CD14-positive monocyte (primary cell): ENCODE measurements at regions not wholly inside any gene's neighbourhood (a gene's known extent, or its start where the extent isn't known, plus 50 kb on each side); places are given as distances from the start of the nearest gene placed in this dataset.

ENCODE experiments used
- DNase-seq, 3 donors: peaks; one replicate each; pipeline ENCODE4 v3.0.0-alpha.2; 2011 to 2022
- H2AFZ ChIP-seq: 2 replicates; pipeline ENCODE4 v1.6.0; 2012; ENCODE audit warnings: mild to moderate bottlenecking, low read depth, low read length, inconsistent platforms; ENCODE audit not compliant: insufficient read depth, poor library complexity, severe bottlenecking
- H3K27ac ChIP-seq, 2 donors: 1 replicate in 1 of 2; 2 replicates in 1 of 2; pipeline ENCODE4 v1.5.1; 2012 to 2013; ENCODE audit warnings: low read length in 2 of 2, control low read depth in 1 of 2, inconsistent platforms in 1 of 2, low read depth in 1 of 2, mild to moderate bottlenecking in 1 of 2
- H3K27me3 ChIP-seq, 2 donors: one replicate each; pipeline versions ENCODE4 v1.6.0 to v1.6.1; 2011 to 2013; ENCODE audit warnings: low read length in 2 of 2; ENCODE audit not compliant: control insufficient read depth in 2 of 2, insufficient read depth in 2 of 2
- H3K36me3 ChIP-seq, 2 donors: replicated peaks in 1 of 2; 1 replicate in 1 of 2; 2 replicates in 1 of 2; pipeline versions ENCODE4 v1.5.1 to v1.6.1; 2012 to 2013; ENCODE audit warnings: low read length in 2 of 2, control low read depth in 1 of 2, inconsistent platforms in 1 of 2, mild to moderate bottlenecking in 1 of 2; ENCODE audit not compliant: insufficient read depth in 2 of 2, control insufficient read depth in 1 of 2
- H3K4me1 ChIP-seq, 2 donors: 1 replicate in 1 of 2; 2 replicates in 1 of 2; pipeline versions ENCODE4 v1.5.1 to v1.6.1; 2012 to 2013; ENCODE audit warnings: low read length in 2 of 2, control low read depth in 1 of 2, inconsistent platforms in 1 of 2, mild to moderate bottlenecking in 1 of 2, moderate library complexity in 1 of 2; ENCODE audit not compliant: insufficient read depth in 2 of 2, control insufficient read depth in 1 of 2
- H3K4me2 ChIP-seq: replicated peaks from 2 replicates; pipeline ENCODE3; 2012; ENCODE audit warnings: low read length, moderate library complexity, mild to moderate bottlenecking; ENCODE audit not compliant: poor library complexity, severe bottlenecking; ENCODE audit errors: extremely low read depth
- H3K4me3 ChIP-seq, 3 experiments: fragments of 200-600 bp in 1 of 3; sonication (generic) in 1 of 3; replicated peaks in 1 of 3; 1 replicate in 2 of 3; 2 replicates in 1 of 3; pipeline ENCODE4 v1.5.1; 2011 to 2013; ENCODE audit warnings: low read length in 3 of 3, mild to moderate bottlenecking in 3 of 3, control low read depth in 2 of 3, low read depth in 2 of 3, inconsistent platforms in 1 of 3, moderate library complexity in 1 of 3
- H3K79me2 ChIP-seq: 2 replicates; pipeline ENCODE4 v1.6.0; 2012; ENCODE audit warnings: mild to moderate bottlenecking, control low read depth, inconsistent platforms, low read length, moderate library complexity; ENCODE audit not compliant: insufficient read depth
- H3K9ac ChIP-seq: 2 replicates; pipeline ENCODE4 v1.6.0; 2017; ENCODE audit warnings: low read length, mild to moderate bottlenecking; ENCODE audit not compliant: insufficient read depth, poor library complexity, severe bottlenecking
- H3K9me3 ChIP-seq, 2 donors: replicated peaks in 1 of 2; 1 replicate in 1 of 2; 2 replicates in 1 of 2; pipeline versions ENCODE4 v1.5.1 to v1.6.1; 2012 to 2013; ENCODE audit warnings: low read length in 2 of 2, control low read depth in 1 of 2; ENCODE audit not compliant: control insufficient read depth in 1 of 2, insufficient read depth in 1 of 2
- H4K20me1 ChIP-seq: 2 replicates; pipeline ENCODE4 v1.6.0; 2012; ENCODE audit warnings: mild to moderate bottlenecking, low read length, control low read depth, moderate library complexity; ENCODE audit not compliant: insufficient read depth
- H3K27ac Mint-ChIP-seq, 7 donors: one replicate each; pipeline ENCODE4 v1.8.0; 2020; ENCODE audit warnings: mild to moderate bottlenecking in 7 of 7, mixed read lengths in 7 of 7, moderate library complexity in 6 of 7, inconsistent platforms in 2 of 7
- H3K27me3 Mint-ChIP-seq, 3 donors: one replicate each; pipeline ENCODE4 v1.8.0; 2021 to 2022; ENCODE audit warnings: low read depth in 3 of 3, mild to moderate bottlenecking in 3 of 3, mixed read lengths in 3 of 3, moderate library complexity in 3 of 3, inconsistent platforms in 1 of 3
- H3K36me3 Mint-ChIP-seq, 2 donors: one replicate each; pipeline ENCODE4 v1.8.0; 2020; ENCODE audit warnings: mixed read lengths in 2 of 2, inconsistent platforms in 1 of 2, mild to moderate bottlenecking in 1 of 2
- H3K4me1 Mint-ChIP-seq: one replicate; pipeline ENCODE4 v1.8.0; 2020; ENCODE audit warnings: mild to moderate bottlenecking, mixed read lengths
- H3K4me3 Mint-ChIP-seq, 2 donors: one replicate each; pipeline ENCODE4 v1.8.0; 2020; ENCODE audit warnings: mild to moderate bottlenecking in 2 of 2, mixed read lengths in 2 of 2, moderate library complexity in 1 of 2
- H3K9me3 Mint-ChIP-seq, 7 donors: one replicate each; pipeline ENCODE4 v1.8.0; 2020 to 2022; ENCODE audit warnings: mixed read lengths in 7 of 7, mild to moderate bottlenecking in 6 of 7, moderate library complexity in 6 of 7, inconsistent platforms in 2 of 7
- CTCF ChIP-seq: fragments of 200-600 bp; IDR thresholded peaks from one replicate; pipeline ENCODE4 v1.8.0; 2022; ENCODE audit warnings: antibody characterized with exemption, mild to moderate bottlenecking
- WGBS: methylation state at CpG from one replicate; pipeline ENCODE4 v1.1.5; 2013; ENCODE audit warnings: missing lambda C conversion rate; ENCODE audit not compliant: insufficient coverage; 5-methylcytosine and 5-hydroxymethylcytosine counted together
- intact Hi-C, 2 donors: fragments of 100-400 bp; cut with micrococcal nuclease; formaldehyde crosslinking; loops; one replicate each; pipeline versions ENCODE4 v1.15.0 to v1.15.1; 2023

GRCh38 chr5:89098199-89098756 is 215.3 kb upstream of the MEF2C start:
- Histone ChIP-seq H3K4me1 (no peaks in the 10 kb centered on the region), H3K79me2 (no peaks in the 10 kb centered on the region), H3K9ac (no peak overlapping the region), H3K27me3 (no peaks in the 10 kb centered on the region), H3K9me3 (no peaks in the 10 kb centered on the region), H3K4me3 (no peak overlapping the region), H2AFZ (no peak overlapping the region), H3K4me2 (no peak overlapping the region), H3K36me3 (no peaks in the 10 kb centered on the region), H4K20me1 (no peaks in the 10 kb centered on the region), H3K27ac (no peak overlapping the region)
- intact Hi-C loops: no loop called here
- Mint-ChIP-seq H3K9me3 (peaks cover 3 to 12% (median 5%) of the 10 kb centered on the region in 7 donors), H3K27ac (no peak overlapping the region), H3K27me3 (peaks cover 0 to 4% (median 0%) of the 10 kb centered on the region in 3 donors), H3K4me1 (no peaks in the 10 kb centered on the region), H3K36me3 (no peaks in the 10 kb centered on the region), H3K4me3 (no peak overlapping the region)
- DNase-seq: no peak
- TF ChIP-seq CTCF: no peak

- Histone ChIP-seq H2AFZ (no peak overlapping the region), H3K27me3 (no peaks in the 10 kb centered on the region), H3K79me2 (no peaks in the 10 kb centered on the region), H3K4me3 (no peak overlapping the region), H4K20me1 (no peaks in the 10 kb centered on the region), H3K9me3 (no peaks in the 10 kb centered on the region), H3K4me2 (no peak overlapping the region), H3K9ac (no peak overlapping the region), H3K4me1 (no peaks in the 10 kb centered on the region), H3K27ac (no peak overlapping the region), H3K36me3 (no peaks in the 10 kb centered on the region)
- H3K36me3 Mint-ChIP-seq: no peaks in the 10 kb centered on the region
- no CpG with 5 or more reads among the region's 3 CpGs for WGBS
- H3K27me3 Mint-ChIP-seq: peaks cover 0 to 4% (median 0%) of the 10 kb centered on the region in 3 donors
- H3K27ac Mint-ChIP-seq: no peak overlapping the region
- H3K9me3 Mint-ChIP-seq: peaks cover 3 to 11% (median 5%) of the 10 kb centered on the region in 7 donors
- intact Hi-C loops: no loop called here
- TF ChIP-seq CTCF: no peak
- DNase-seq: no peak
- H3K4me1 Mint-ChIP-seq: no peaks in the 10 kb centered on the region
- H3K4me3 Mint-ChIP-seq: no peak overlapping the region
These were observed 214.1 kb upstream of the MEF2C start for GRCh38 chr5:89097103-89097502.
